GM12874 (cell line): ENCODE measurements at regions not wholly inside any gene's neighbourhood (a gene's known extent, or its start where the extent isn't known, plus 50 kb on each side); places are given as distances from the start of the nearest gene placed in this dataset.

Experiments used
- CTCF ChIP-seq: IDR thresholded peaks from 2 replicates; pipeline ENCODE4 v1.5.1; 2011; ENCODE audit warnings: low read depth, mild to moderate bottlenecking, control low read depth, low read length, moderate library complexity; ENCODE audit not compliant: insufficient read depth

- TF ChIP-seq CTCF = no peak
Observed at GRCh38 chr3:24843955-24844354, 349.3 kb upstream of the THRB start.

DNA sequence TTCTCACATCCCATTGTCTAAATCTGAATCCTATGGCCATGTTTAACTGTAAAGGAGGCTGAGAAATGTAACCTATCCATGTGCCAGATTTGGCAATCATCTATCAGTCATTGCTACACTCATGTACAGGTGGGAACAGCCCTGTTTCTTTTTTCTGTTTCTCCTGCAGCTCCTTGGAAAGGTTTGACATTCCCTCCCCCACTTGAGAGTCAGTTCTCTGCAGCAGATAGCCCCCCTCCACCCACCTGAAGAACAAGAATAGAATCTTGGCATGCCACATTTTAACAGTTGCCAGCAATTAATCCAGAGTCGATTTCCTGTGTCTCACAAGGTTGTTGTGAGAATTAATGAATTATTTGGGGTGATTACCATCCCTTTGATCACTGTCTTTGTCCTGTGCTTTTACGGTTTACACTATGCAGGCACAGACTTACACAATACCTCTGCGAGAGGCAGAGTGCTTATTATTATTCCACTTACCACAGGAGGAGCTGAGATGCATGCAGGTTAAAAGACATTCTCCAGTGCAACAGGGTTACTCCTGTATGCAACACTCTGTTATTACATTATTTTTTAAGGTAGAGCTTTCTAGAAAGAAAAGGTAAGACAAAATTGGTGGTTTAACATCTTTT lies 351.0 kb upstream of the THRB start:
- TF ChIP-seq CTCF = no peak

GRCh38 chr3:24846286-24846860 lies 351.7 kb upstream of the THRB start:
- TF ChIP-seq CTCF = no peak

DNA sequence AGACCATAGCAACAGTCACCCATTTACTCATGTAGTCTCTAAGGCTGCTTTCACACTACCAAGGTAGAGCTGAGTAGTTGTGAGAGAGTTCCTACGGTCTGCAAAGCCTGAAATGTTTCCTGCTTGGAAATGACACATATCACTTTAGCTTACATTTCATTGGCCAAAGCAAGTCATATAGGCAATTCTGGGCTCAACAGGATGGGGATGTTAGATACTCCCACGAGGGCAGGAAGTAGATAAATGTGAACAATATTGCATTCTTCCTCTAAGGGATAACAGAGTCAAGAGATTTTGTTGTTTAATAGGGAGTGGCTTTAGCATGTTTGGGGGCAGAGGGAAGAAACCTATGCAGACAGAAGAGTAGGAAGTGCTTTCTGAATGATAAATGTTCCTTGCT lies 355.6 kb upstream of the THRB start:
- TF ChIP-seq CTCF = no peak

- TF ChIP-seq CTCF = no peak
Observed at GRCh38 chr3:24853685-24854490, 359.2 kb upstream of the THRB start.

DNA sequence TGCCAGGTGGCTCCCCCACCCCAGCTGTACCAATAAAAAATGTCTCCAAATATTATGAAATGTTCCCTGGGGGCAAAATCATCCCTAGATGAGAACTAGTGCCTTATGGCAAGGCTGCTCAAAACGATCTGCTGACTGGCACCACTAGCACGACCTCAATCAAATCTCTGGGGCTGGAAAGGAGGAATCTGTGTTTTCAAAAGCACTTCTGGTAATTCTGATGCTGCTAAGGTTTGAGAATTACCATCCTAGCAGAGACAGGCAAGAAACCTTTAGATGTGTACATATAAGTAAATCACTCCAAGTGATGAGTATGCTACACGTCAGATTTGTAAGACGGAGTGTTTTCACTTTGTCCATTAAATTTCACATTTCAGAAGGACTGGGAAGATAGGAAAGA lies 360.1 kb upstream of the THRB start:
- no peak for TF ChIP-seq CTCF

DNA sequence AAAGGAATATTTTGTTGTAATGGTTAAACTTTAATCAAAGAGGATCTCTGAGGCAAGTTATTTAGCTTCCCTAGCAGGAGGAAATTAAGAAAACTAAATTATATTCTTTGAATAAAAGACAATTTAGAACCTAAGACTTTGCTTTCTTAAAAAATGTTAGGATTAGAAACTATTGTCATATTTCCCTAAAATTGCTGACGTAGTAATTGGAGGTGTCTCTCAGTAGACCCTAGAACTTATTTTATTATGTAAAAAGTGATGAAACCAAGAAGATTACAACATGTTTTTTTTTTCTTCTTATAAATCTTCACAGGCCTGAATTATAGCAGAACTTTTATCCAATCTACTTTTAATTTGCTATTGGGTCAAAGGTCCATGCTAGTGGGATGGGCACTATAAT lies 363.3 kb upstream of the THRB start:
- no peak for TF ChIP-seq CTCF
